ENCODE measurements at regions not wholly inside any gene's neighbourhood (a gene's known extent, or its start where the extent isn't known, plus 50 kb on each side); places are given as distances from the start of the nearest gene placed in this dataset.

- no peak for TF ChIP-seq POLR2A (IDR thresholded peaks at IDR 0.05)
- TF ChIP-seq, protein P1, sequence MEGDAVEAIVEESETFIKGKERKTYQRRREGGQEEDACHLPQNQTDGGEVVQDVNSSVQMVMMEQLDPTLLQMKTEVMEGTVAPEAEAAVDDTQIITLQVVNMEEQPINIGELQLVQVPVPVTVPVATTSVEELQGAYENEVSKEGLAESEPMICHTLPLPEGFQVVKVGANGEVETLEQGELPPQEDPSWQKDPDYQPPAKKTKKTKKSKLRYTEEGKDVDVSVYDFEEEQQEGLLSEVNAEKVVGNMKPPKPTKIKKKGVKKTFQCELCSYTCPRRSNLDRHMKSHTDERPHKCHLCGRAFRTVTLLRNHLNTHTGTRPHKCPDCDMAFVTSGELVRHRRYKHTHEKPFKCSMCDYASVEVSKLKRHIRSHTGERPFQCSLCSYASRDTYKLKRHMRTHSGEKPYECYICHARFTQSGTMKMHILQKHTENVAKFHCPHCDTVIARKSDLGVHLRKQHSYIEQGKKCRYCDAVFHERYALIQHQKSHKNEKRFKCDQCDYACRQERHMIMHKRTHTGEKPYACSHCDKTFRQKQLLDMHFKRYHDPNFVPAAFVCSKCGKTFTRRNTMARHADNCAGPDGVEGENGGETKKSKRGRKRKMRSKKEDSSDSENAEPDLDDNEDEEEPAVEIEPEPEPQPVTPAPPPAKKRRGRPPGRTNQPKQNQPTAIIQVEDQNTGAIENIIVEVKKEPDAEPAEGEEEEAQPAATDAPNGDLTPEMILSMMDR (IDR thresholded peaks at IDR 0.05): no peak
These were observed 96.7 kb downstream of the NUDT12 start for GRCh38 chr5:103465891-103466290.

All from prostate gland (tissue), 2 donors.